OCI-LY1 (cell line): ENCODE measurements at regions not wholly inside any gene's neighbourhood (a gene's known extent, or its start where the extent isn't known, plus 50 kb on each side); places are given as distances from the start of the nearest gene placed in this dataset.

Source experiments
- CTCF ChIP-seq: fragments of 200-600 bp; sonication (generic), shearing (Covaris generic); IDR thresholded peaks from 2 replicates; pipeline ENCODE4 v1.5.1; 2017; ENCODE audit warnings: mild to moderate bottlenecking, antibody characterized with exemption, low read length, moderate library complexity, mixed read lengths
- EZH2 ChIP-seq: fragments of 200-600 bp; sonication (generic), shearing (Covaris generic); IDR thresholded peaks from 2 replicates; pipeline ENCODE4 v1.8.0; 2017; ENCODE audit warnings: borderline replicate concordance, mixed run types, mild to moderate bottlenecking, antibody characterized with exemption, low read length, moderate library complexity, mixed read lengths

DNA sequence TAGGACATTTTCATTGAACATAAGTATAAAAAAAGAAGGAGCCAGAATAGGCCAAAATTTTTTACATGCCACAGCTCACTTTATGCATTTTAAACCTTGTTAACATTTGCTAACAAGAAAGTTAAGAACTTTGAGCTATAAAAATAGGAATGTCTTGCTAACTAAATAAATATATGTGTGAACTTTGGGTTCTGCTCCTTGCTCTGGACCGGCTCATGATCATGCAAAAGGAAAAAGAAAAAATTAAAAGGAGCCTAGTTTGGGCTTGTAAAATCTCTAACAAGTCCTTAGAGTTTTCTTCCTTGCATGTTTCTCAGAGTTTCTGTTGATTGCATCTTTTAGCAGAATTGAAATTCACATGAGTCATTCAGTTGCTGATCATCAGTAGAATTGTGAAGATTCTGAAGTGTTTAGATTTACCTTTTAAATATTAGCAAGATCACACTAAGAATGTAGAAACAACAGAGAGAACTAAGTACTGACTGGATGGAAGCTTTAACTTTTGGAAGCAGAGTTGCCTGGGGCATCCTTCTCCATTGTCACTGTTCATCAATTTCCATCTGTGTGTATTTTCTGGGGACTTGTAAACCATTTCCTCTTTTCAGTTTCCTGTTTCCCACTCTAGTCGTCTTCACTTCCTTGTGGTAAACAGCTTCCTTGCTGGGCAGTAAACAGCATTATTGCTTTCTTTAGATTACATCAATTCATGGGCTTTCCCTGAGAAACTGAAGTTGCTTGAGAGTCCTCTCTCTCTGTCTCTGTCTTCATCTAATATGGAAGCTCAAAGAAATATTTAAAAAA lies 458.4 kb upstream of the BTBD3 start:
- TF ChIP-seq CTCF (no peak), EZH2 (no peak)
